ENCODE measurements at regions not wholly inside any gene's neighbourhood (a gene's known extent, or its start where the extent isn't known, plus 50 kb on each side); places are given as distances from the start of the nearest gene placed in this dataset.

DNA sequence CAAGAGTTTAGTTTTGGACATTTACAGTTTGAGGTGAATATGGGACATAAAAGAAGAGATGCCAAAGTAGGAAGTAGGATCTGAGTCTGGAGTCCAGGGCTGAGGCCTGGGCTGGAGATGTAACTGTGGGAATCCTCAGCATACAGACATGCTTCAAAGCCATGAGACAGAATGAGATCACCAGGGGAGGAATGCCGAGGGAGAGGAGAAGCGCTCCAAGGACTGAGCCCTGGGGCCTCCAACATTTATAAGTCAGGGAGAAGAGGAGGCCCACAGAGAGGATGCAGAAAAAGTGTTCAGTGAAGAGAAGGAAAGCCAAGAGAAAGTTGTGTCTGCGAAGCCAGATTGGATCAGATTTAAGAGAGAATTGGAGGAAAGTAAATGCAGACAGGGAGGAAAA is 277.5 kb upstream of the MYOCD start:
- TF ChIP-seq EZH2 (IDR thresholded peaks at IDR 0.05) = no peak
- no peak for TF ChIP-seq POLR2AphosphoS5 (IDR thresholded peaks at IDR 0.05; ENCODE audit: borderline replicate concordance, low read depth, low read length)
- TF ChIP-seq FOXP2 (optimal IDR thresholded peaks at IDR 0.05; ENCODE audit: control extremely low read depth, extremely low read length, insufficient read depth) = no peak
